Astrocyte of the cerebellum (primary cell): ENCODE measurements at regions not wholly inside any gene's neighbourhood (a gene's known extent, or its start where the extent isn't known, plus 50 kb on each side); places are given as distances from the start of the nearest gene placed in this dataset.

Source experiments
- DNase-seq: peaks from one replicate; pipeline ENCODE4 v3.0.0-alpha.2; 2011; ENCODE audit warnings: low read depth
- H3K4me3 ChIP-seq: 2 replicates; pipeline ENCODE4 v1.5.1; 2011; ENCODE audit warnings: mild to moderate bottlenecking, low read depth, low read length, moderate library complexity
- CTCF ChIP-seq: IDR thresholded peaks from 2 replicates; pipeline ENCODE4 v1.5.1; 2012; ENCODE audit warnings: low read length, low read depth, moderate library complexity, mild to moderate bottlenecking; ENCODE audit errors: missing control alignments
- in situ Hi-C: cut with HindIII; loops from 2 replicates; pipeline ENCODE4 v1.10.0; 2017; ENCODE audit warnings: low sequenced_read_pairs

GRCh38 chr6:3607171-3607570 lies 144.3 kb downstream of the PXDC1 start:
- in situ Hi-C loops = no loop called here
- no peak for DNase-seq
- no peak for TF ChIP-seq CTCF

GRCh38 chr6:3603340-3604130 lies 146.7 kb upstream of the SLC22A23 start:
- H3K4me3 ChIP-seq = no peak overlapping the region
- TF ChIP-seq CTCF = no peak
- in situ Hi-C loops = no loop called here
- no peak for DNase-seq

More at GRCh38 chr6:3607171-3607570, 144.3 kb downstream of the PXDC1 start:
- H3K4me3 ChIP-seq = no peak overlapping the region

GRCh38 chr6:3601570-3601969 lies 144.7 kb upstream of the SLC22A23 start:
- no peak for DNase-seq
- no peak for TF ChIP-seq CTCF
- in situ Hi-C loops = no loop called here

GRCh38 chr6:3597500-3598064 lies 140.7 kb upstream of the SLC22A23 start:
- H3K4me3 ChIP-seq = no peak overlapping the region
- in situ Hi-C loops = no loop called here
- TF ChIP-seq CTCF = no peak
- no peak for DNase-seq

More at GRCh38 chr6:3601570-3601969, 144.7 kb upstream of the SLC22A23 start:
- no peak overlapping the region for H3K4me3 ChIP-seq

GRCh38 chr6:3596766-3597165 lies 139.9 kb upstream of the SLC22A23 start:
- H3K4me3 ChIP-seq = no peak overlapping the region
- no peak for DNase-seq
- in situ Hi-C loops = no loop called here
- TF ChIP-seq CTCF = no peak

GRCh38 chr6:3594201-3594600 lies 137.4 kb upstream of the SLC22A23 start:
- no peak overlapping the region for H3K4me3 ChIP-seq
- in situ Hi-C loops = no loop called here
- no peak for TF ChIP-seq CTCF
- no peak for DNase-seq
